GM13976 (cell line): ENCODE measurements at regions not wholly inside any gene's neighbourhood (a gene's known extent, or its start where the extent isn't known, plus 50 kb on each side); places are given as distances from the start of the nearest gene placed in this dataset.

Source experiments
- DNase-seq: peaks from one replicate; pipeline ENCODE4 v3.0.0; 2012; ENCODE audit warnings: low spot score
- CTCF ChIP-seq: IDR thresholded peaks from 2 replicates; pipeline ENCODE4 v1.5.1; 2012; ENCODE audit warnings: borderline replicate concordance, mild to moderate bottlenecking; ENCODE audit not compliant: insufficient read depth; ENCODE audit errors: extremely low read depth, missing control alignments, control extremely low read depth
- in situ Hi-C: fragments of 300-500 bp; cut with MboI; formaldehyde crosslinking; loops from one replicate; pipeline ENCODE4 v1.12.0; 2022; ENCODE audit warnings: low sequenced_read_pairs, mixed read lengths, inconsistent platforms; ENCODE audit not compliant: unreplicated experiment

- DNase-seq = no peak
- in situ Hi-C loops = no loop called here
- no peak for TF ChIP-seq CTCF
Measured at GRCh38 chr16:62639890-62640289, 603.7 kb upstream of the CDH8 start.

- in situ Hi-C loops = no loop called here
- TF ChIP-seq CTCF = no peak
- DNase-seq = peak; percentile 23
Measured at GRCh38 chr16:62638964-62639870, 603.0 kb upstream of the CDH8 start.

GRCh38 chr16:62638324-62638911, 602.2 kb upstream of the CDH8 start:
- TF ChIP-seq CTCF = no peak
- DNase-seq = no peak
- in situ Hi-C loops = no loop called here

GRCh38 chr16:62625326-62625725, 589.1 kb upstream of the CDH8 start:
- no peak for DNase-seq
- in situ Hi-C loops = no loop called here
- TF ChIP-seq CTCF = no peak

GRCh38 chr16:62620275-62620674, 584.0 kb upstream of the CDH8 start:
- TF ChIP-seq CTCF = no peak
- no peak for DNase-seq
- in situ Hi-C loops = no loop called here

- no peak for TF ChIP-seq CTCF
- in situ Hi-C loops = no loop called here
- DNase-seq = no peak
Measured at GRCh38 chr16:62615526-62615925, 579.3 kb upstream of the CDH8 start.
